ENCODE measurements at regions not wholly inside any gene's neighbourhood (a gene's known extent, or its start where the extent isn't known, plus 50 kb on each side); places are given as distances from the start of the nearest gene placed in this dataset.

DNA sequence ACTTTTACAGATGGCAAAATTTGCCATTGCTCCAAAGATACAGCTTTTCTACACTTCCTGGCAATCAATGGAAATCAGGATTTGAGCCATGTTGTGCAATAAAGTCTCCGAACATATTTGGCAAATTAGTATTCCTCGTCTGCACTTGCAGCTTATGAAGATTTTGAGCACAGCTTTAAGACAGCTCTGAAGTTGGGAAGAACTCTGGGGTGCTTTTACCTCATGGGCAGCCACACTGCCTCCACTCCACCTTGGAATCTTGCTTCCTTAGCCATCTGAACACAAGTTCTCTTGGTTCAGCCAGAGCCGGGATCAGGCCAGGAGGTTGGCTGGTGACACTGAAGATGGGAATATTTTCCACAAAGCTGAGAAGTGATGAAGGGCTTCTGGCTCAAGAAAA, 191.2 kb downstream of the CWF19L2 start (continued):
- TF ChIP-seq ZNF510 (tag by site-specific recombination; IDR thresholded peaks at IDR 0.05; ENCODE audit: insufficient replicate concordance) (no peak), ZNF629 (tag by site-specific recombination; IDR thresholded peaks at IDR 0.05) (no peak)

DNA sequence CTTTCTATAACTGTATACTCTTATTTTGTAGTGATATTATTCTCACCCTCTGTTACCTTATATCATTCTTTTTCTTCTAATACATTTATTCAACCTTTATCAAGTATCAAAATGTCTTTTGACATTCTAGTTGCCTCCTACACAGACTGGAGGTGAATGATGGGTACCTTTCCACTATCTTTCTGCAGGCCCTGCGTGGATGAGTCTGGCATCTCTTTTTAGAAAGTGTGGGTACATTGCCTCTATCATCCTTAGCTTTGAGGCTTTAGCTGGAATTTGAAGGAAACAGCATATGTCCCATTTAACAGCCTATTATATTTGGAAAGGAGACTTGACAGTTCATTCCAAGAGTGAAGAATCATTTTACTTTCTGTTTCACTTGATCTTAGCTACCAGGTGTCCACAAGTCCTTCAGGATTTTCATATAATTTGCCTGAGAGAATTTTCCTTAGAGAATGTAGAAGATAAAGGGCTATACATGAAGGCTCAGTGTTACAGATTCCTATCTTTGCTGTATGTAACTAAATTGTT, 192.0 kb downstream of the CWF19L2 start:
- Histone ChIP-seq H3K9me3 (ENCODE audit: control insufficient read depth, insufficient read depth, low read depth, low read length) (no peaks in the 10 kb centered on the region), H3K4me1 (ENCODE audit: control insufficient read depth, insufficient read depth, low read length) (no peaks in the 10 kb centered on the region), H3K4me3 (ENCODE audit: low read depth, low read length) (no peak overlapping the region), H3K36me3 (ENCODE audit: control insufficient read depth in 2 of 2, insufficient read depth in 1 of 2, low read length in 2 of 2) (no peaks in the 10 kb centered on the region), H3K27ac (ENCODE audit: extremely low read depth, low read depth, low read length) (no peak overlapping the region)
- CTCF ChIA-PET: no interaction called here
- POLR2A ChIA-PET: no interaction called here
- TF ChIP-seq KLF10 (tag by site-specific recombination; IDR thresholded peaks at IDR 0.05) (no peak), ZNF560 (tag by site-specific recombination; IDR thresholded peaks at IDR 0.05; ENCODE audit: borderline replicate concordance) (no peak), ZNF610 (tag by site-specific recombination; IDR thresholded peaks at IDR 0.05; ENCODE audit: borderline replicate concordance) (no peak), SP7 (tag by site-specific recombination; IDR thresholded peaks at IDR 0.05) (no peak), ZBTB20 (tag by site-specific recombination; IDR thresholded peaks at IDR 0.05) (no peak), ZNF426 (tag by site-specific recombination; IDR thresholded peaks at IDR 0.05) (no peak), ZNF174 (tag by site-specific recombination; IDR thresholded peaks at IDR 0.05) (no peak), HOXD13 (CRISPR knock-in tag; IDR thresholded peaks at IDR 0.05; ENCODE audit: borderline replicate concordance) (no peak), GLI2 (tag by site-specific recombination; IDR thresholded peaks at IDR 0.05; ENCODE audit: borderline replicate concordance, low read depth) (no peak), ZNF248 (tag by site-specific recombination; IDR thresholded peaks at IDR 0.05) (no peak), ZNF670 (tag by site-specific recombination; IDR thresholded peaks at IDR 0.05; ENCODE audit: low read depth) (no peak), ZIC2 (tag by site-specific recombination; IDR thresholded peaks at IDR 0.05) (no peak), OSR2 (tag by site-specific recombination; IDR thresholded peaks at IDR 0.05) (no peak), ZNF558 (tag by site-specific recombination; IDR thresholded peaks at IDR 0.05) (no peak), SP2 (tag by site-specific recombination; IDR thresholded peaks at IDR 0.05) (no peak), ZBTB17 (tag by site-specific recombination; IDR thresholded peaks at IDR 0.05) (no peak), ZNF544 (tag by site-specific recombination; IDR thresholded peaks at IDR 0.05) (no peak), MEIS1 (CRISPR knock-in tag; IDR thresholded peaks at IDR 0.05; ENCODE audit: borderline replicate concordance) (no peak)
- TF ChIP-seq, protein P1, sequence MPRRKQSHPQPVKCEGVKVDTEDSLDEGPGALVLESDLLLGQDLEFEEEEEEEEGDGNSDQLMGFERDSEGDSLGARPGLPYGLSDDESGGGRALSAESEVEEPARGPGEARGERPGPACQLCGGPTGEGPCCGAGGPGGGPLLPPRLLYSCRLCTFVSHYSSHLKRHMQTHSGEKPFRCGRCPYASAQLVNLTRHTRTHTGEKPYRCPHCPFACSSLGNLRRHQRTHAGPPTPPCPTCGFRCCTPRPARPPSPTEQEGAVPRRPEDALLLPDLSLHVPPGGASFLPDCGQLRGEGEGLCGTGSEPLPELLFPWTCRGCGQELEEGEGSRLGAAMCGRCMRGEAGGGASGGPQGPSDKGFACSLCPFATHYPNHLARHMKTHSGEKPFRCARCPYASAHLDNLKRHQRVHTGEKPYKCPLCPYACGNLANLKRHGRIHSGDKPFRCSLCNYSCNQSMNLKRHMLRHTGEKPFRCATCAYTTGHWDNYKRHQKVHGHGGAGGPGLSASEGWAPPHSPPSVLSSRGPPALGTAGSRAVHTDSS (tag by site-specific recombination; IDR thresholded peaks at IDR 0.05): no peak

DNA sequence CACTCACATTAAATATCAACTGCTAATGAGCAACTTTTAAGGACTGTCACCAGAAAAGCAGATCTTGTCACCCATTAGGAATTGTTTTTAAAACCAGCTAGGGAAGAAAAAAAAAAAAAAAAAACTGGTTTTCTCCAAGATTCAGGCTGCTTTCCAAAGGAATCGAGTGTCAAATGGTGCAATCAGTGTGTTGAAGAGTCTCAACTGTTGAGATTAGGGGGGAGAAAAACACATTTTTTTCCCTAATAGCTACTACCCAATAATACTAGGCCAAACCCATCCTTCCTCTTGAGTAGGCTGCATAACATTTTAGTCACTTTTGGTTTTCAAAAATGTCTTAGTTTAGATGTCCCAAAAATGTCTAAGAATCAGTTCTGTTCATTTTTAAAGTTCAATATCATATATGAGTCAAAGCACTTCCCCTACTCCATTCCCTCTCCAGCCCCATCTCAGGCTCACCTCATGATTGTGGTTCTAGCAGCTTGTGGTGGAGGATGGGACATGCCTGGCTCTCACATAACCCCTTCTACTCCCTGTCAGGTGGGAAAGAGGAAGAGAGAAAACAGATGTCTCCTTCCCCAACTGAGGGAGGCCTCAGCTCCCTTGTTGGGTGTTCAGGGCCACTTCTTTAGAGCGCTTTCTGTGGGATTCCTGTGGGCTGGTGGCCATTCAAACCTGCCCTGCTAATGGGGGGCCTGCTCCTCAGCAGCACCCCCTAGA, 193.6 kb downstream of the CWF19L2 start:
- no peaks in the 10 kb centered on the region for H3K36me3 ChIP-seq (ENCODE audit: control insufficient read depth in 2 of 2, insufficient read depth in 1 of 2, low read length in 2 of 2)
- ChIA-PET POLR2A (no interaction called here), CTCF (interaction anchor here (0.5 kb wide), 2 partner anchors 9 to 86 kb away, joined by 3 to 4 read pairs; no protein-coding TSS in a partner anchor)
- no peak overlapping the region for H3K27ac ChIP-seq (ENCODE audit: extremely low read depth, low read depth, low read length)
- H3K9me3 ChIP-seq (ENCODE audit: control insufficient read depth, insufficient read depth, low read depth, low read length): no peaks in the 10 kb centered on the region
- no peak overlapping the region for H3K4me3 ChIP-seq (ENCODE audit: low read depth, low read length)
- H3K4me1 ChIP-seq (ENCODE audit: control insufficient read depth, insufficient read depth, low read length): no peaks in the 10 kb centered on the region
- TF ChIP-seq ZNF132 (tag by site-specific recombination; IDR thresholded peaks at IDR 0.05; ENCODE audit: borderline replicate concordance) (no peak), ZNF37A (tag by site-specific recombination; IDR thresholded peaks at IDR 0.05) (no peak), ZNF426 (tag by site-specific recombination; IDR thresholded peaks at IDR 0.05) (no peak), ZNF211 (tag by site-specific recombination; IDR thresholded peaks at IDR 0.05; ENCODE audit: low read depth) (no peak), ZNF768 (tag by site-specific recombination; IDR thresholded peaks at IDR 0.05) (no peak), ZSCAN23 (tag by site-specific recombination; IDR thresholded peaks at IDR 0.05) (no peak)
- TF ChIP-seq, protein P2, sequence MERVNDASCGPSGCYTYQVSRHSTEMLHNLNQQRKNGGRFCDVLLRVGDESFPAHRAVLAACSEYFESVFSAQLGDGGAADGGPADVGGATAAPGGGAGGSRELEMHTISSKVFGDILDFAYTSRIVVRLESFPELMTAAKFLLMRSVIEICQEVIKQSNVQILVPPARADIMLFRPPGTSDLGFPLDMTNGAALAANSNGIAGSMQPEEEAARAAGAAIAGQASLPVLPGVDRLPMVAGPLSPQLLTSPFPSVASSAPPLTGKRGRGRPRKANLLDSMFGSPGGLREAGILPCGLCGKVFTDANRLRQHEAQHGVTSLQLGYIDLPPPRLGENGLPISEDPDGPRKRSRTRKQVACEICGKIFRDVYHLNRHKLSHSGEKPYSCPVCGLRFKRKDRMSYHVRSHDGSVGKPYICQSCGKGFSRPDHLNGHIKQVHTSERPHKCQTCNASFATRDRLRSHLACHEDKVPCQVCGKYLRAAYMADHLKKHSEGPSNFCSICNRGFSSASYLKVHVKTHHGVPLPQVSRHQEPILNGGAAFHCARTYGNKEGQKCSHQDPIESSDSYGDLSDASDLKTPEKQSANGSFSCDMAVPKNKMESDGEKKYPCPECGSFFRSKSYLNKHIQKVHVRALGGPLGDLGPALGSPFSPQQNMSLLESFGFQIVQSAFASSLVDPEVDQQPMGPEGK (tag by site-specific recombination; IDR thresholded peaks at IDR 0.05): no peak
- TF ChIP-seq, protein P3, sequence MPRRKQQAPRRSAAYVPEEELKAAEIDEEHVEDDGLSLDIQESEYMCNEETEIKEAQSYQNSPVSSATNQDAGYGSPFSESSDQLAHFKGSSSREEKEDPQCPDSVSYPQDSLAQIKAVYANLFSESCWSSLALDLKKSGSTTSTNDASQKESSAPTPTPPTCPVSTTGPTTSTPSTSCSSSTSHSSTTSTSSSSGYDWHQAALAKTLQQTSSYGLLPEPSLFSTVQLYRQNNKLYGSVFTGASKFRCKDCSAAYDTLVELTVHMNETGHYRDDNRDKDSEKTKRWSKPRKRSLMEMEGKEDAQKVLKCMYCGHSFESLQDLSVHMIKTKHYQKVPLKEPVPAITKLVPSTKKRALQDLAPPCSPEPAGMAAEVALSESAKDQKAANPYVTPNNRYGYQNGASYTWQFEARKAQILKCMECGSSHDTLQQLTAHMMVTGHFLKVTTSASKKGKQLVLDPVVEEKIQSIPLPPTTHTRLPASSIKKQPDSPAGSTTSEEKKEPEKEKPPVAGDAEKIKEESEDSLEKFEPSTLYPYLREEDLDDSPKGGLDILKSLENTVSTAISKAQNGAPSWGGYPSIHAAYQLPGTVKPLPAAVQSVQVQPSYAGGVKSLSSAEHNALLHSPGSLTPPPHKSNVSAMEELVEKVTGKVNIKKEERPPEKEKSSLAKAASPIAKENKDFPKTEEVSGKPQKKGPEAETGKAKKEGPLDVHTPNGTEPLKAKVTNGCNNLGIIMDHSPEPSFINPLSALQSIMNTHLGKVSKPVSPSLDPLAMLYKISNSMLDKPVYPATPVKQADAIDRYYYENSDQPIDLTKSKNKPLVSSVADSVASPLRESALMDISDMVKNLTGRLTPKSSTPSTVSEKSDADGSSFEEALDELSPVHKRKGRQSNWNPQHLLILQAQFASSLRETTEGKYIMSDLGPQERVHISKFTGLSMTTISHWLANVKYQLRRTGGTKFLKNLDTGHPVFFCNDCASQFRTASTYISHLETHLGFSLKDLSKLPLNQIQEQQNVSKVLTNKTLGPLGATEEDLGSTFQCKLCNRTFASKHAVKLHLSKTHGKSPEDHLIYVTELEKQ (tag by site-specific recombination; IDR thresholded peaks at IDR 0.05; ENCODE audit: borderline replicate concordance): no peak

Data from HEK293 (cell line).